Endodermal cell (in vitro differentiated cells): ENCODE measurements at regions not wholly inside any gene's neighbourhood (a gene's known extent, or its start where the extent isn't known, plus 50 kb on each side); places are given as distances from the start of the nearest gene placed in this dataset.
"Not testable (repeated sequence)": the region's sequence is repeated elsewhere in the genome, so short reads cannot be mapped to it uniquely, and the experiment has no call there.

Experiments
- DNase-seq: peaks from one replicate; pipeline ENCODE4 v3.0.0-alpha.2; 2017
- H3K27ac ChIP-seq: 2 replicates; pipeline ENCODE4 v1.5.1; 2013; ENCODE audit warnings: mild to moderate bottlenecking, low read depth, low read length, moderate library complexity
- H3K27me3 ChIP-seq: 2 replicates; pipeline ENCODE4 v1.6.1; 2013; ENCODE audit warnings: mild to moderate bottlenecking, low read length, moderate library complexity; ENCODE audit not compliant: insufficient read depth, control insufficient read depth, poor library complexity, severe bottlenecking
- H3K36me3 ChIP-seq: 2 replicates; pipeline ENCODE4 v1.7.0; 2013; ENCODE audit warnings: mild to moderate bottlenecking, low read length, moderate library complexity; ENCODE audit not compliant: control insufficient read depth, insufficient read depth
- H3K4me1 ChIP-seq: one replicate; pipeline ENCODE4 v1.7.0; 2013; ENCODE audit warnings: low read length; ENCODE audit not compliant: control insufficient read depth, insufficient read depth
- H3K4me3 ChIP-seq: 2 replicates; pipeline ENCODE4 v1.5.1; 2013; ENCODE audit warnings: mild to moderate bottlenecking, low read length, moderate library complexity
- H3K9ac ChIP-seq: 2 replicates; pipeline ENCODE4 v1.6.1; 2013; ENCODE audit warnings: mild to moderate bottlenecking, low read length, moderate library complexity; ENCODE audit not compliant: poor library complexity, severe bottlenecking; ENCODE audit errors: extremely low read depth
- H3K9me3 ChIP-seq: 2 replicates; pipeline ENCODE4 v1.6.1; 2013; ENCODE audit warnings: mild to moderate bottlenecking, low read length, moderate library complexity; ENCODE audit not compliant: control insufficient read depth
- H3K27ac Mint-ChIP-seq: 2 replicates; pipeline ENCODE4 v1.8.0; 2020; ENCODE audit warnings: mixed read lengths
- H3K27me3 Mint-ChIP-seq: 2 replicates; pipeline ENCODE4 v1.8.0; 2021; ENCODE audit warnings: mild to moderate bottlenecking, mixed read lengths; ENCODE audit not compliant: insufficient read depth
- H3K36me3 Mint-ChIP-seq: 2 replicates; pipeline ENCODE4 v1.8.0; 2020; ENCODE audit warnings: low read depth, mixed read lengths
- H3K4me1 Mint-ChIP-seq: 2 replicates; pipeline ENCODE4 v1.8.0; 2020; ENCODE audit warnings: mixed read lengths
- H3K4me3 Mint-ChIP-seq: 2 replicates; pipeline ENCODE4 v1.8.0; 2020; ENCODE audit warnings: mild to moderate bottlenecking, moderate library complexity, mixed read lengths
- H3K9me3 Mint-ChIP-seq: 2 replicates; pipeline ENCODE4 v1.8.0; 2020; ENCODE audit warnings: mild to moderate bottlenecking, mixed read lengths
- WGBS, 2 experiments: methylation state at CpG; one replicate each; pipeline versions ENCODE4 v1.1.5 to v1.1.7; 2013; ENCODE audit warnings: missing lambda C conversion rate in 2 of 2, mixed read lengths in 1 of 2; ENCODE audit not compliant: insufficient coverage in 1 of 2, insufficient read length in 1 of 2; 5-methylcytosine and 5-hydroxymethylcytosine counted together

DNA sequence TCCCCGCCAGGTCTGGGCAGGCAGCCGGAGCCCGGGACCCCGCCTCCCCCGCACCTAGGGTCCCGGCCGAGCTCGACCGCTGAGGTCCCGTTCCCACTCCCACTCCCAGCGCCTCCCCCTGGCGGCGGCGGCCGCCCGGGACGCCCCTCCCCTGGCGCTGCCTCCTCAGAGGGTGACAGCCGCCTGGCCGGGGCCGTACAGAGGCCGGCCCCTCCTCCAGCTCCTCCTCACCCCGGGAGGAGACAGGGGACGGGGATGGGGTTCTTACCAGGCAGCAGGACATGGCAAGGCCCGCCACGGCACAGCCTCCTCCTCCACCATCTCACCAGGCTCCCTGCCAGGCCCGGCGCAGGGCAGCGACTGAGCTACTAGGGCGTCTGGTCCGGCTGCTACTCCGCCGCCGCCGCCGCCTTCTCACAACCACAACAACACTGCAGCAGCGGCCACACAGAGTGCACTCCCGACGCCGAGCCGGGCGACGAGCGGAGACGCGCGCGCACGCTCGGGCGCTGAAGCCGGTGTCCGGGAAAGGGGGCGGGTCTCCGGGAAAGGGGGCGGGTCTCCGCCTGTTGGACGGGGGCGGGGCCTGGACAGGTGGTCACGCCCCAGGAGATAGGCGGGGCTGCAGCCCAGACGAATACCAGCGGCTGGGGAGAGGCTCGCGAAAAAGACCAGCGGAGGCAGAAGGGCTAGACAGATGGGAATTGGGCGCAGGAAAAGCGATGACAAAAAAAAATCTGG, 115.4 kb downstream of the POTEB3 start:
- not testable (repeated sequence) for H3K9ac ChIP-seq, H3K4me1 ChIP-seq, H3K27me3 ChIP-seq, H3K4me3 Mint-ChIP-seq, H3K27me3 Mint-ChIP-seq, H3K4me3 ChIP-seq, H3K36me3 Mint-ChIP-seq, DNase-seq, H3K36me3 ChIP-seq, H3K27ac ChIP-seq, H3K9me3 ChIP-seq, H3K4me1 Mint-ChIP-seq, H3K27ac Mint-ChIP-seq
- WGBS, 2 experiments: 93% methylated on average over 3 of the region's 68 CpGs; no CpG with 5 or more reads in 1 of the 2 experiments
- peaks cover 14% of the 10 kb centered on the region for H3K9me3 Mint-ChIP-seq

DNA sequence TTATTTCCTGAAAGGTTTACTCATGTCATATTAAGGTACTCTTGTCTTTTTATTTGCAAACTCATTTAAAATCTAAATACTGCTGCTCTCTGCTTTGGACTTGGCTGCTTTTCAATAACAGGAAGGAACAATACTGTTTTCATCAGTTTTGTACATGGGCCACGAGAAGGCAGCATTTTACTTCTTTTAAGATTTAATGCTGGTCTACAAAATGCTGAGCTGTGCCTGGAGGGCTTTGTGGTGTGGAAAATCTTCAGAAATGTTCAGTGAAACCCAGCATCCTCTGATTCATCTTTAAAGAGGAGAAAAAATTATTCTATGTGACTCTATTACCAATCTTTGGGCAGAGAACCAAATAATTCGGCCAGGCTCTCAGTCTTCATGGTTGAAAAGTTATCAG, 155.9 kb downstream of the POTEB3 start:
- WGBS, 2 experiments: 60% methylated on average over 1 of the region's 2 CpGs; no CpG with 5 or more reads in 1 of the 2 experiments
- not testable (repeated sequence) for H3K36me3 Mint-ChIP-seq

DNA sequence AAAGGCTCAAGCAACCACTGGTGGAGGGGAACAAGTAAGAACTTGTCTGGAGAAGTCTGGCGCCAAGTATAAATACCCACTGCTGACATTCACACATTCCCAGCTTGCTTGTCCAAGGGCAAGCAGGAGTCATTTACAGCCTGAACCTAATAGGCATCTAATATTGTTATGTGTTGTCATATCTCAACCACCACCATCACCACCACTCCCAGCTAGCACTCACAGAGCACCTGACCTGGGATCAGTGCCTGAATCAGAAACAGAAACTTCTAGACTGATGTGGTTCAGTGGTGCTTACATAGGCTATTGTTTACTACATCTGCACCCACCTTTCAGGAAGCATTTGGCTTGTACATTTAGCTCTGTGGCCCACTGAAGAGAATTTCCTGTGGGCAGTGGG, 157.1 kb downstream of the POTEB3 start:
- not testable (repeated sequence) for H3K9ac ChIP-seq, DNase-seq, H3K4me3 Mint-ChIP-seq, H3K36me3 Mint-ChIP-seq, H3K27me3 Mint-ChIP-seq, H3K27ac ChIP-seq, H3K4me1 ChIP-seq, H3K27ac Mint-ChIP-seq, H3K9me3 Mint-ChIP-seq, H3K36me3 ChIP-seq, H3K27me3 ChIP-seq, H3K4me1 Mint-ChIP-seq, H3K4me3 ChIP-seq, H3K9me3 ChIP-seq
- no CpG with 5 or more reads among the region's 1 CpG for WGBS, 2 experiments

More for the DNA sequence above, 155.9 kb downstream of the POTEB3 start:
- H3K4me1 Mint-ChIP-seq, H3K9ac ChIP-seq, H3K27me3 ChIP-seq, H3K4me3 Mint-ChIP-seq, H3K27ac Mint-ChIP-seq, DNase-seq, H3K27me3 Mint-ChIP-seq, H3K9me3 ChIP-seq, H3K27ac ChIP-seq, H3K4me1 ChIP-seq, H3K4me3 ChIP-seq, H3K36me3 ChIP-seq, H3K9me3 Mint-ChIP-seq: not testable (repeated sequence)

DNA sequence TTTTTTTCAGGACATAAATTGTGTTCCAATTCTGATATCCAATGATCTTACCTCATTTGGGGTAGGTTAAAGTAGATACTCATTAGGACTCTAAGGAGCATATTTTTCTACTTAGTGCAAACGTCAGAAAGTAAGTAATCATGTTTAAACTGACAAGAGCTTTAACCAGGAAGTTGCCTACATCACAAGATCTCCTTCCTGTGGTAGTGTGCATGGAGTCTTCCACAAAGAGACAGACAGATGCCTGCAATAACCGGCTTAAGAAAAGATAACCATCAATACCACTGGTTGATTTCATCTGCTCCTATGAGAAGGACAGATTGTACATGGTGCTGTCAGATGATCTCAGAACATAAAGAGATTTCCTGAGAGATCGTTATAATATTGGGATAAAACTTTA, 160.0 kb downstream of the POTEB3 start:
- not testable (repeated sequence) for H3K27ac Mint-ChIP-seq

DNA sequence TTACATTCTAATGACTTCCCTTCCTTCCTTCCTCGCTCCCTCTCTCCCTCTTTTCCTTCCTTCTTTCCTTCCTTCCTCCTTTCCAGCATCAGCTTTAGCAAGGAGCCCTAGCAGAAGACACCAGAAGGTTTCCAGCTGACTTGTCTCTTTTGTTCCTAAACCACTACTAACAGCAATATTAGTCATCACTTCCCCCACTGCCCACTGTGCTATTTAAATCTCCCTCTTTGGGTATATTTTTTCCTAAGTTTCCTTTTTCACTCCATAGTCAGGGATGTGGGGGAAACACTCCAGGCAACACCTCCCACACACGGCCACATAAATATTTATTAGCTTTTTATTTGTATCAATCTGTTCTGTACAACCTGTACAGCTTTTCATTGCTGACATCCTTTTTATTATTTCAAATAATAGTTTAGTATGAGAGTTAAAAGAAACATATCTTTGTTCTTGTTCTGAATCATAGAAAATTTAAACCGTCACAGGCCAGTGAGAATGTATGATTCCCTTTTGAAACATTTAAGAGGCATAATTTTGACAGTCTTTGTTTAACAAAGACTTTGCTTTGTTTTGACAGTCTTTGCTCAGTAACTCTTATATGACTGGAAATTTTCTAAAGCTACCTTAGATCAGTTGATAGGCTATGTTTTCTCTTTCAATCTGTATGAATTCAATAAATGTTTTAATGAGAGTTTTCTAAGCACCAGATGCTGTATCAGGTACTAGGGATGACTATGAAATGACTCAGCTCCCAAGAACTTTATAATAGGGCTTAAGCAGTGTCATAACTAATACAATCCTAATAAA, 167.9 kb downstream of the POTEB3 start:
- H3K9ac ChIP-seq, H3K27ac ChIP-seq, H3K4me3 Mint-ChIP-seq, H3K36me3 Mint-ChIP-seq, H3K27me3 ChIP-seq, H3K27me3 Mint-ChIP-seq, H3K4me1 ChIP-seq, H3K36me3 ChIP-seq, DNase-seq, H3K4me3 ChIP-seq, H3K4me1 Mint-ChIP-seq, H3K27ac Mint-ChIP-seq: not testable (repeated sequence)
- peaks cover 50% of the 10 kb centered on the region for H3K9me3 ChIP-seq
- 56 to 60% methylated on average over 2 to 3 of the region's 3 CpGs for WGBS, 2 experiments
- peaks cover 56% of the 10 kb centered on the region for H3K9me3 Mint-ChIP-seq

More for the DNA sequence above, 160.0 kb downstream of the POTEB3 start:
- H3K36me3 Mint-ChIP-seq, H3K4me3 Mint-ChIP-seq, H3K9me3 ChIP-seq, H3K9me3 Mint-ChIP-seq, H3K36me3 ChIP-seq, H3K4me3 ChIP-seq, H3K4me1 ChIP-seq, H3K27me3 ChIP-seq, H3K27me3 Mint-ChIP-seq, H3K27ac ChIP-seq, H3K4me1 Mint-ChIP-seq, H3K9ac ChIP-seq, DNase-seq: not testable (repeated sequence)
- no CpG with 5 or more reads among the region's 3 CpGs for WGBS, 2 experiments
